Gastrocnemius medialis (tissue), 4 donors: ENCODE measurements at regions not wholly inside any gene's neighbourhood (a gene's known extent, or its start where the extent isn't known, plus 50 kb on each side); places are given as distances from the start of the nearest gene placed in this dataset.

Experiments
- POLR2A ChIP-seq, 2 donors: fragments of 450-650 bp; IDR thresholded peaks; one replicate each; pipeline ENCODE4 v1.6.1; 2017; ENCODE audit warnings: antibody characterized with exemption in 2 of 2, mild to moderate bottlenecking in 2 of 2, moderate library complexity in 2 of 2
- TF ChIP-seq, protein P1 (sequence below), 5 experiments: fragments of 450-650 bp in 3 of 5; fragments of 200-600 bp in 2 of 5; sonication (generic) in 2 of 5; IDR thresholded peaks in 4 of 5; conservative IDR thresholded peaks in 1 of 5; 1 replicate in 4 of 5; 2 replicates in 1 of 5; pipeline ENCODE4 v1.5.1; 2016 to 2019; ENCODE audit warnings: antibody characterized with exemption in 5 of 5, mild to moderate bottlenecking in 3 of 5, moderate library complexity in 3 of 5

DNA sequence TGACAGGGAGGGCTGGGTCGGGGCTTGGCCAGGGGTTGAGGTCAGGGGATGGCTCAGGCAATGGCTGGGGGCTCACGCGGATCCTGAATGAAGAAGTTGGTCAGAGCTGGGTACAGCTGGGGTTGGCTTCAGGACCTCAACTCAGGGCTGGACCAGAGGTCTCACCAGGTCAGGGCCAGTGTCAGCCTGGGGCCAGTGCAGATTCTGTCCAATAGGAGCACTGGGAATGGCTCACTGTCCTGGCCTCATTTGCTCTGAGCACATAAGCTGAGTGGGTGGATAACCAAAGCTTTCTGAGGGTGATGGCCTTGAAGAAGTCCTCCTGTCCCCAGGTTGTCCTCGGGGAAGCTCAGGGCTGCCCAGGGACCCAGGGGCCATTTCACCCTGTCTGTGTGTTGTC, 54.9 kb upstream of the PCBD1 start:
- TF ChIP-seq, protein P1, sequence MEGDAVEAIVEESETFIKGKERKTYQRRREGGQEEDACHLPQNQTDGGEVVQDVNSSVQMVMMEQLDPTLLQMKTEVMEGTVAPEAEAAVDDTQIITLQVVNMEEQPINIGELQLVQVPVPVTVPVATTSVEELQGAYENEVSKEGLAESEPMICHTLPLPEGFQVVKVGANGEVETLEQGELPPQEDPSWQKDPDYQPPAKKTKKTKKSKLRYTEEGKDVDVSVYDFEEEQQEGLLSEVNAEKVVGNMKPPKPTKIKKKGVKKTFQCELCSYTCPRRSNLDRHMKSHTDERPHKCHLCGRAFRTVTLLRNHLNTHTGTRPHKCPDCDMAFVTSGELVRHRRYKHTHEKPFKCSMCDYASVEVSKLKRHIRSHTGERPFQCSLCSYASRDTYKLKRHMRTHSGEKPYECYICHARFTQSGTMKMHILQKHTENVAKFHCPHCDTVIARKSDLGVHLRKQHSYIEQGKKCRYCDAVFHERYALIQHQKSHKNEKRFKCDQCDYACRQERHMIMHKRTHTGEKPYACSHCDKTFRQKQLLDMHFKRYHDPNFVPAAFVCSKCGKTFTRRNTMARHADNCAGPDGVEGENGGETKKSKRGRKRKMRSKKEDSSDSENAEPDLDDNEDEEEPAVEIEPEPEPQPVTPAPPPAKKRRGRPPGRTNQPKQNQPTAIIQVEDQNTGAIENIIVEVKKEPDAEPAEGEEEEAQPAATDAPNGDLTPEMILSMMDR (IDR thresholded peaks at IDR 0.05 in 4 of 5, conservative IDR thresholded peaks at IDR 0.05 in 1 of 5), result no peak
- TF ChIP-seq POLR2A (IDR thresholded peaks at IDR 0.05), result no peak
